Thyroid gland (tissue), 4 donors: ENCODE measurements at regions not wholly inside any gene's neighbourhood (a gene's known extent, or its start where the extent isn't known, plus 50 kb on each side); places are given as distances from the start of the nearest gene placed in this dataset.
A peak's percentile ranks its signal among the peaks of the same experiment; 100 is the strongest.

Experiments
- DNase-seq, 2 donors: peaks; one replicate each; pipeline ENCODE4 v3.0.0-alpha.2; 2019
- H3K27ac ChIP-seq, 3 donors: fragments of 200-600 bp; sonication (generic); 1 replicate in 2 of 3; 2 replicates in 1 of 3; pipeline ENCODE4 v1.5.1; 2016 to 2019; ENCODE audit warnings: mild to moderate bottlenecking in 1 of 3, moderate library complexity in 1 of 3
- H3K27me3 ChIP-seq: fragments of 200-600 bp; sonication (generic); one replicate; pipeline ENCODE4 v1.5.1; 2019
- H3K36me3 ChIP-seq, 2 donors: fragments of 200-600 bp; sonication (generic); one replicate each; pipeline ENCODE4 v1.5.1; 2016 to 2019
- H3K4me1 ChIP-seq, 2 donors: fragments of 200-600 bp; sonication (generic); one replicate each; pipeline ENCODE4 v1.5.1; 2017 to 2019
- H3K4me3 ChIP-seq, 3 donors: fragments of 200-600 bp; sonication (generic); replicated peaks in 1 of 3; 1 replicate in 2 of 3; 2 replicates in 1 of 3; pipeline ENCODE4 v1.5.1; 2016; ENCODE audit warnings: mild to moderate bottlenecking in 1 of 3
- H3K9me3 ChIP-seq: fragments of 200-600 bp; sonication (generic); one replicate; pipeline ENCODE4 v1.5.1; 2017
- CTCF ChIP-seq, 6 experiments: fragments of 200-600 bp in 3 of 6; fragments of 450-650 bp in 3 of 6; sonication (generic) in 3 of 6; IDR thresholded peaks; one replicate each; pipeline ENCODE4 v1.5.1; 2016 to 2019; ENCODE audit warnings: antibody characterized with exemption in 6 of 6, mild to moderate bottlenecking in 2 of 6, inconsistent platforms in 1 of 6, moderate library complexity in 1 of 6
- POLR2A ChIP-seq, 2 donors: fragments of 450-650 bp; IDR thresholded peaks; one replicate each; pipeline ENCODE4 v1.6.1; 2017; ENCODE audit warnings: antibody characterized with exemption in 2 of 2, mild to moderate bottlenecking in 2 of 2, moderate library complexity in 1 of 2
- WGBS, 2 donors: methylation state at CpG; one replicate each; pipeline ENCODE4 v1.1.5; 2017; 5-methylcytosine and 5-hydroxymethylcytosine counted together
- intact Hi-C: fragments of 100-400 bp; cut with DNase I; formaldehyde crosslinking; loops from one replicate; pipeline ENCODE4 v1.15.1; 2023

- 85 to 90% methylated on average over 9 of the region's 9 CpGs for WGBS, 2 donors
- intact Hi-C loops, result no loop called here
- Histone ChIP-seq H3K27ac (no peak overlapping the region), H3K4me1 (peaks cover 3 to 11% of the 10 kb centered on the region in 2 donors), H3K36me3 (no peaks in the 10 kb centered on the region), H3K27me3 (no peaks in the 10 kb centered on the region), H3K4me3 (no peak overlapping the region), H3K9me3 (no peaks in the 10 kb centered on the region)
- no peak for DNase-seq
- no peak for TF ChIP-seq POLR2A (IDR thresholded peaks at IDR 0.05)
- TF ChIP-seq CTCF (IDR thresholded peaks at IDR 0.05), result no peak
Observed at GRCh38 chr10:128522551-128523308, 396.5 kb upstream of the MKI67 start.

GRCh38 chr10:128525444-128525843 is 399.2 kb upstream of the MKI67 start:
- TF ChIP-seq CTCF (IDR thresholded peaks at IDR 0.05), result no peak
- no peak for TF ChIP-seq POLR2A (IDR thresholded peaks at IDR 0.05)
- no peaks in the 10 kb centered on the region for H3K9me3 ChIP-seq
- H3K27me3 ChIP-seq, result no peaks in the 10 kb centered on the region
- H3K4me3 ChIP-seq, result no peak overlapping the region
- no peak overlapping the region for H3K27ac ChIP-seq
- H3K36me3 ChIP-seq, result no peaks in the 10 kb centered on the region
- 59 to 70% methylated on average over 4 of the region's 4 CpGs for WGBS, 2 donors
- intact Hi-C loops, result no loop called here
- DNase-seq, result no peak
- peaks cover 3 to 11% of the 10 kb centered on the region in 2 donors for H3K4me1 ChIP-seq

- Histone ChIP-seq H3K9me3 (no peaks in the 10 kb centered on the region), H3K27ac (no peak overlapping the region), H3K36me3 (no peaks in the 10 kb centered on the region), H3K27me3 (no peaks in the 10 kb centered on the region), H3K4me3 (no peak overlapping the region), H3K4me1 (peaks cover 3 to 11% of the 10 kb centered on the region in 2 donors)
- no peak for DNase-seq
- WGBS, 2 donors, result 88 to 93% methylated on average over 8 of the region's 8 CpGs
- intact Hi-C loops, result no loop called here
- TF ChIP-seq CTCF (IDR thresholded peaks at IDR 0.05) (no peak), POLR2A (IDR thresholded peaks at IDR 0.05) (no peak)
Observed at GRCh38 chr10:128525936-128526335, 399.7 kb upstream of the MKI67 start.

GRCh38 chr10:128526791-128527375 is 400.7 kb upstream of the MKI67 start:
- WGBS, 2 donors, result 23 to 43% methylated on average over 16 to 17 of the region's 17 CpGs
- Histone ChIP-seq H3K4me3 (no peak overlapping the region), H3K27me3 (no peaks in the 10 kb centered on the region), H3K27ac (no peak overlapping the region), H3K4me1 (peaks cover 3 to 11% of the 10 kb centered on the region in 2 donors), H3K9me3 (no peaks in the 10 kb centered on the region), H3K36me3 (no peaks in the 10 kb centered on the region)
- TF ChIP-seq POLR2A (IDR thresholded peaks at IDR 0.05) (no peak), CTCF (IDR thresholded peaks at IDR 0.05) (no peak)
- intact Hi-C loops, result no loop called here
- DNase-seq, result peak; percentile 83

DNA sequence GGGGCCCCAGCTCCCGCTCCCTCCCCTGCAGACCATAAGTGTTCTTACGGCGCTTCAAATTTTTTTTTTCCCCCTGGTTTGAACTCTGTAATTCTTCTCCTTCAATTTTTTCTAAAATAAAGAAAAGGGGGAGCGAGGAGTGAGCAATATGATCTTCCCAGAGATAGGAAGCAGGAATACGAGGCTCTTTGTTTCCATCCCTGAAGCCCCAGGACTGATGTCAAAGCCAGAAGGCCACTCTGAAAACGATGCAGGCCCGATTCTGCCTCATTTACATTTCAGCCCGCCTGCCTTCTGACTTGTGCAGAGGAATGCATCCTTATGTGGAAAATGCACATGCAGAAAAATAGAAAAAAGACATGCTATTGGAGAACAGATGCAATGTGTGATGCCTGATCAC is 401.5 kb upstream of the MKI67 start:
- Histone ChIP-seq H3K4me1 (peaks cover 3 to 11% of the 10 kb centered on the region in 2 donors), H3K4me3 (no peak overlapping the region), H3K36me3 (no peaks in the 10 kb centered on the region), H3K9me3 (no peaks in the 10 kb centered on the region), H3K27me3 (no peaks in the 10 kb centered on the region), H3K27ac (no peak overlapping the region)
- TF ChIP-seq CTCF (IDR thresholded peaks at IDR 0.05) (no peak), POLR2A (IDR thresholded peaks at IDR 0.05) (no peak)
- WGBS, 2 donors, result 78 to 80% methylated on average over 8 of the region's 8 CpGs
- DNase-seq, result no peak
- intact Hi-C loops, result no loop called here
